GM13976 (cell line): ENCODE measurements at regions not wholly inside any gene's neighbourhood (a gene's known extent, or its start where the extent isn't known, plus 50 kb on each side); places are given as distances from the start of the nearest gene placed in this dataset.

ENCODE experiments used
- DNase-seq: peaks from one replicate; pipeline ENCODE4 v3.0.0; 2012; ENCODE audit warnings: low spot score
- CTCF ChIP-seq: IDR thresholded peaks from 2 replicates; pipeline ENCODE4 v1.5.1; 2012; ENCODE audit warnings: borderline replicate concordance, mild to moderate bottlenecking; ENCODE audit not compliant: insufficient read depth; ENCODE audit errors: extremely low read depth, missing control alignments, control extremely low read depth
- in situ Hi-C: fragments of 300-500 bp; cut with MboI; formaldehyde crosslinking; loops from one replicate; pipeline ENCODE4 v1.12.0; 2022; ENCODE audit warnings: low sequenced_read_pairs, mixed read lengths, inconsistent platforms; ENCODE audit not compliant: unreplicated experiment

- in situ Hi-C loops: no loop called here
- no peak for TF ChIP-seq CTCF
- no peak for DNase-seq
These were observed 506.0 kb downstream of the GBE1 start for GRCh38 chr3:81255463-81255862.

GRCh38 chr3:81251096-81251495, 510.3 kb downstream of the GBE1 start:
- DNase-seq: no peak
- in situ Hi-C loops: no loop called here
- no peak for TF ChIP-seq CTCF

- DNase-seq: no peak
- in situ Hi-C loops: no loop called here
These were observed 511.9 kb downstream of the GBE1 start for GRCh38 chr3:81249540-81250029.

GRCh38 chr3:81245501-81245900, 515.9 kb downstream of the GBE1 start:
- in situ Hi-C loops: no loop called here
- DNase-seq: no peak
- TF ChIP-seq CTCF: no peak

More at GRCh38 chr3:81249540-81250029, 511.9 kb downstream of the GBE1 start:
- TF ChIP-seq CTCF: no peak

GRCh38 chr3:81245043-81245442, 516.4 kb downstream of the GBE1 start:
- no peak for TF ChIP-seq CTCF
- in situ Hi-C loops: no loop called here
- no peak for DNase-seq

GRCh38 chr3:81244231-81244630, 517.2 kb downstream of the GBE1 start:
- no peak for DNase-seq
- no peak for TF ChIP-seq CTCF
- in situ Hi-C loops: no loop called here

- no peak for TF ChIP-seq CTCF
- no peak for DNase-seq
- in situ Hi-C loops: no loop called here
These were observed 518.6 kb downstream of the GBE1 start for GRCh38 chr3:81242871-81243270.
